Activated naive CD4-positive, alpha-beta T cell treated with anti-CD3 and anti-CD28 coated beads, Interleukin-2, amount 10 ng/mL, durations not matched to agents 7 days and 5 days (primary cell): ENCODE measurements at regions not wholly inside any gene's neighbourhood (a gene's known extent, or its start where the extent isn't known, plus 50 kb on each side); places are given as distances from the start of the nearest gene placed in this dataset.

Experiments used
- CTCF ChIA-PET: fragments of 350-600 bp; sonication (Branson Sonifier 250); formaldehyde crosslinking; loops from one replicate; lab custom pipeline; 2021; ENCODE audit warnings: antibody characterized with exemption; lab: Charles Lee
- DNase-seq: peaks from one replicate; pipeline ENCODE4 v3.0.0-alpha.2; 2020
- H3K27ac Mint-ChIP-seq: one replicate; pipeline ENCODE4 v1.8.0; 2021; ENCODE audit warnings: mild to moderate bottlenecking, moderate library complexity, mixed read lengths
- H3K27me3 Mint-ChIP-seq: one replicate; pipeline ENCODE4 v1.8.0; 2021; ENCODE audit warnings: mild to moderate bottlenecking, mixed read lengths
- H3K36me3 Mint-ChIP-seq: one replicate; pipeline ENCODE4 v1.8.0; 2021; ENCODE audit warnings: mixed read lengths
- H3K4me1 Mint-ChIP-seq: one replicate; pipeline ENCODE4 v1.8.0; 2021; ENCODE audit warnings: mixed read lengths
- H3K4me3 Mint-ChIP-seq: one replicate; pipeline ENCODE4 v1.8.0; 2021; ENCODE audit warnings: mild to moderate bottlenecking, moderate library complexity, mixed read lengths
- H3K9me3 Mint-ChIP-seq: one replicate; pipeline ENCODE4 v1.8.0; 2021; ENCODE audit warnings: mixed read lengths

DNA sequence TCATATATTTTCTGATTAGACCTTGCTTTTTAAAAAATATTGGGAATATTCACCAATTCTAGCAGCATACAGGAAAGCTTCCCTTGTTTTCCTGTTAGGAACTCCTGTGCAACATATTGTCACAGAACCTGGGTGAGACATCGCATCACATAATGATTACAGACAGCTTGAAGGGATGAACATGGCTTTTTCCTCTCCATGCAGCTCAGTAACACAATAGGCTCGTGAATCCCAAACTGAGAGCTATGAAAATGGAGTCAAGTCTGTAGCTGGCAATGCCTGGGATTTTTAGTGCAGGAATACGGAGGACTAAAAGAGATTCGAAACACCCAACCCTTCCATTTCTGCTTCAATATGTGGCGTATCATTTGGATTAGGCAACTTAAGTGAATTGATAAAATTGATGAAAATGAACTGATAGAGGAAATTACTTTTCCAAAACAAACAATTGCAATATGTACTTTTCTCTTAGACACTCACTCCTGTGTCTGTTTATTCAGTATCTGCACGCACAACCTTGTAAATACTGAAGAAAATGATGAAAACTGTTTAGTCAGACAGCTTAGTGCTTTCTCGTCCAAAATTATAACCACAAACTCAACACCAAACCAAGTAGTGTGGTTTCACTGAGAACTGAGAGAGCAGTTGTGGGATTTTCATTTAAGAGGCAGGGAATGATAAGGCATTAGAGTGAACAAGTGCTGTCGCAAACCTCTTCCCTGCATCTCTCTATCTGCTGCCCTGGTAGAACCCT, 250.4 kb downstream of the PTBP2 start:
- no peaks in the 10 kb centered on the region for H3K4me1 Mint-ChIP-seq
- H3K9me3 Mint-ChIP-seq: no peaks in the 10 kb centered on the region
- DNase-seq: no peak
- no peak overlapping the region for H3K4me3 Mint-ChIP-seq
- H3K27me3 Mint-ChIP-seq: peaks cover 4% of the 10 kb centered on the region
- H3K27ac Mint-ChIP-seq: no peak overlapping the region
- CTCF ChIA-PET: no interaction called here
- H3K36me3 Mint-ChIP-seq: no peaks in the 10 kb centered on the region

DNA sequence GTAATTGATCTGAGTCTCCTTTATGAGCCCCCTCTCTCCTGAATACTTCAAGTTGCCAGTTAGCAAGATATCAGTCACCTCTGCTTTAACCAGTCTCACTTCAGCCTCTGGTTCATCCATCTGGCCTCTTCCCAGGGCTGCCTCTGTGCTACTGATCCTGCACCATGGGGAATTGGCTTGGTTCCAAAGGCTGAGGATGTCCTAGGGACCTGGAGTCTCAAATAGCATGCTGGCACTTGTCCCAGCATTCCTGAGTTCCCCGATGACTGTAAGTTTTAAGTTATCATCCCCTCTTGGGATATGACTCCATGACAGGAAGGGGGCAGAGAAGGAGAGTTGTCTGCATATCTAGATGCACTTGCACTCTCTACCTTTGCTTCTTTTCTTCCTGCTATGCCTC, 252.0 kb downstream of the PTBP2 start:
- Mint-ChIP-seq H3K4me1 (no peaks in the 10 kb centered on the region), H3K27me3 (peaks cover under 1% of the 10 kb centered on the region), H3K36me3 (no peaks in the 10 kb centered on the region), H3K4me3 (no peak overlapping the region), H3K27ac (no peak overlapping the region), H3K9me3 (no peaks in the 10 kb centered on the region)
- CTCF ChIA-PET: no interaction called here
- DNase-seq: no peak

DNA sequence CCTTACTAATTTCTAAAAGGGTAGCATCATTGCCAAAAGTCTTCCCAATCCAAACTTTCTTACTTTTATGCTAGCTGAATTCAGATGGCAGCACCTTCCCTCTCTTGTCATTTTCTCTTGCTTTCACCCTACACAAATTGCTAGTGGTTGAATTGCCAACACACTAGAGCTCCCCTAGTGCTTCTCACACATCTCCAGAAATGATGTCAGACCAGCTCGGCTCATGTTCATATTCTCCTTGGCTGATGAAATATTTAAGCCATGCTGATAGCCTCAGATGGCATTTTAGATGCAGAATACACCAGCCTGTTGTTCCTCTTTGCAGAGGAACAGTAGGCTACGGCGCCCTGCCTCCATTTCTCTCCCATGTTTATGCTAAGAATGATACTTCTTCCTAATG, 256.9 kb downstream of the PTBP2 start:
- no peak for DNase-seq
- no peaks in the 10 kb centered on the region for H3K9me3 Mint-ChIP-seq
- H3K27me3 Mint-ChIP-seq: no peaks in the 10 kb centered on the region
- H3K4me3 Mint-ChIP-seq: no peak overlapping the region
- H3K27ac Mint-ChIP-seq: no peak overlapping the region
- CTCF ChIA-PET: no interaction called here
- H3K36me3 Mint-ChIP-seq: no peaks in the 10 kb centered on the region
- H3K4me1 Mint-ChIP-seq: no peaks in the 10 kb centered on the region

DNA sequence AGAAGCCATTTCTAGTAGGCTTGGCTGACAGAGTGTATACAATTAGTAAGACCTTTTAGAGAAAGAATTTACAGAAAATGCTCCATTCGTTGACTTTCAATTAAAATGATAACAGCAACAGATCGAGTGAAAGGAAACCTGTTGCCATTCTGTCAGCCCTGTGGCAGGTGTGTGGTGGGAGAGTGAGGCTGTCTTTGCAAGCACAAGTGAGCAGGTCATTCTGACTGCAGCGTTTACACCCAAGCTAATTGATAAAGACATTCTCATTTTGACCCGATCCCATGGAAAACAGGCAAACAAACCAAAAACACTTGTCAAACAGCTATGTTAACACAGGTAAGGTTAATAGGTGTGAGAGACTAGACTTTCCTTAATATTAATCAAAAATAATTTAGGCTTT, 257.3 kb downstream of the PTBP2 start:
- H3K36me3 Mint-ChIP-seq: no peaks in the 10 kb centered on the region
- H3K27me3 Mint-ChIP-seq: no peaks in the 10 kb centered on the region
- H3K4me1 Mint-ChIP-seq: no peaks in the 10 kb centered on the region
- H3K4me3 Mint-ChIP-seq: no peak overlapping the region
- CTCF ChIA-PET: no interaction called here
- DNase-seq: no peak
- no peak overlapping the region for H3K27ac Mint-ChIP-seq
- H3K9me3 Mint-ChIP-seq: no peaks in the 10 kb centered on the region

DNA sequence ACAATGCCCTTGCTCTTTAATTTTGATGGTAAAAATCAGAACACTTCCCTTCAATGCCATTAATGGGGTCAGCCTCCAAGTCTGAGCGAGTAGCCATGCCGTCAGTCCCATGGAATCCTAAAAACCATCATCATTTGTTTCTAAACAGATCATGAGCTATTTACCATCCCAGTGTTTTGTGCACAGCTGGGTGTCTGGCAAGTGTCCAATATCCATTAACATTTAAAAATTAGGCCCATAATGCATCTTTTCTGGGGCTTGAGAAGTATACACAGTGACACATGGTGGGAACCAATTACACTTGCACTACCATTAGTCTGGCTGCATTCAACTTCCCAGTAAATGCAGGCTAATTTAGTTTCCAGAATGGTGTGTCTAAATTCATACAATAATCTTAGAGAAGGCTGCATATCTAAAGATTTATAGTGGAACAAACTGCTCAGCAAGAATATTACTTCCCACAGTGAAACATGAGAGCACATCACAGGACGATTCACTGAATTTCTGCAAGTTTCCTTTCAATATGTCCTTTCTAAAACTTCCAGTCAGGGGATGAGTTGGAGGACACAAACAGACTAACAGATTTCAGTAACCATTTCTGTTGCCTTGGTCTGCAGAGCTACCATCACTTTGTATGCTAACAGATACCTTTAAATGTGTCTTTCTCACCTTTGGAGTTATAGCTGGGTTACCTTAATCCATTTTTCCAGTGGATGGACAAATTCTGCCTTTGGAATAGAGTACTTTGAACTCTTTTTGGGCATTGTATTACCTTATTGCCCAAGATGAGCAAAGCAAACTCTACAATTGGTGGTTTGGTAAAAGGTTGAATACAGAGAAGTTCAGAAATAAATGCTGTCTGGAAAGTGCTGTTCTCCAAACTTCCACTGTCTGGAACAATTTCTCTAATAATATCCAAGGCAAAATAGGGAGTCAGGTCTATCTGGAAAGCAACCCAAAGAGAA, 258.0 kb downstream of the PTBP2 start:
- Mint-ChIP-seq H3K4me1 (no peaks in the 10 kb centered on the region), H3K27me3 (no peaks in the 10 kb centered on the region), H3K4me3 (no peak overlapping the region), H3K9me3 (no peaks in the 10 kb centered on the region), H3K27ac (no peak overlapping the region), H3K36me3 (no peaks in the 10 kb centered on the region)
- no peak for DNase-seq
- CTCF ChIA-PET: no interaction called here

DNA sequence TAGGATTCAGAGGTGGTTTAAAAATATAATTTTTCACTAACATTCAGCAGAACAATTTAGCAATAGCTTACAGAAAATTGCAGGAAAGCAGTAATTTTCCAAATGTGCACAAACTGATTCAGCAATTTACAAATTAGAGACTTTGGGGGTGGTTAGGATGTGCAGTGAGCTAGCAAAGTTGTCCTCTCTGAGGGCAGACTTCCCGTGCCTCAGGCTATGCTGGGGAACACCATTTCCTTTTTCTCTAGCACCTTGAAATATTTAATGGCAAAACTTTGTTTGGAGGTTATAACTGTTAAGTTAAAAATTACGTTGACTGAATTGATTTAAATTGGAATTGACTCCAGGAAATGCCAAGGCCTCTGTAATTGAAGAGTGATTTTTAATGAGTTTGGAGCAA, 258.9 kb downstream of the PTBP2 start:
- no peak overlapping the region for H3K27ac Mint-ChIP-seq
- H3K36me3 Mint-ChIP-seq: no peaks in the 10 kb centered on the region
- DNase-seq: no peak
- H3K4me3 Mint-ChIP-seq: no peak overlapping the region
- H3K4me1 Mint-ChIP-seq: no peaks in the 10 kb centered on the region
- no peaks in the 10 kb centered on the region for H3K9me3 Mint-ChIP-seq
- CTCF ChIA-PET: no interaction called here
- H3K27me3 Mint-ChIP-seq: no peaks in the 10 kb centered on the region

DNA sequence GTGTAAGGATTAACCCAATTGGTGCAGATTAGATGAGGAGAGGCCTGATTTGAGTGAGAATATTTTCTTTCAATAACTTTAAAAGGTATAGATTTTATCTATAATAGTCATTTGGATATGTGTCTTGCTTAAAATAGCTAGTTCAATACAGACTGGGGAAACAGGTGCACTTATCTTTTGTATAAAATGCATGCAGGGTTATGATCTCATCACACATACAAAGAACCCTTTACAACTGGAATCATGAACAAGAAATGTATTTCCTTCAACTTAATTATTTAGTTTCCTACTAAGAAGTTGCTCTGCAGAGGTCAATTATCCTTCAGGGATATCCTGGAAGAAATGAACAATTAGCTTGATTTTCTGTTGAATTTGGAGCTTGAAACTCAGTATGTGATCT, 259.6 kb downstream of the PTBP2 start:
- H3K4me3 Mint-ChIP-seq: no peak overlapping the region
- no peaks in the 10 kb centered on the region for H3K9me3 Mint-ChIP-seq
- H3K27ac Mint-ChIP-seq: no peak overlapping the region
- no peak for DNase-seq
- H3K36me3 Mint-ChIP-seq: no peaks in the 10 kb centered on the region
- H3K27me3 Mint-ChIP-seq: no peaks in the 10 kb centered on the region
- H3K4me1 Mint-ChIP-seq: no peaks in the 10 kb centered on the region
- CTCF ChIA-PET: no interaction called here

DNA sequence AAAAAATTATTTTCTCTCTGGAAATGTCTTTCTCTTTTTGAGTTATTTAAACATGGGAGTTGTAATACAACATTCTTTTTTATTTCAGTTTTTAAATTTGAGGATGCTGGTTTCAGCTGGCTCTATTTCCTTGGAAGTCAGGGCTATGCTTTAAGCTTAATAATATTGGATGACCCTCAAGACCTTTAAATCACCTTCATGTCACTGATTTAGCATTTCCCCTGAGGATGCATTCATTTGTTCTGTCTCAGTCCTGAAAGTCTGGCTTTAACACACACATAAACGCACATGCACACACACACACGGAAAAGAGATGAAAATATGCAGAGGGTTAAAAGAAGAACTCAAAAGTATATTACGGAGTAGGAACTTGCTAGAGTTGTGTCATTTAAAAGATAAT, 260.5 kb downstream of the PTBP2 start:
- H3K36me3 Mint-ChIP-seq: no peaks in the 10 kb centered on the region
- H3K27me3 Mint-ChIP-seq: no peaks in the 10 kb centered on the region
- no peak overlapping the region for H3K4me3 Mint-ChIP-seq
- no peaks in the 10 kb centered on the region for H3K4me1 Mint-ChIP-seq
- CTCF ChIA-PET: interaction anchor here (0.7 kb wide), 1 partner anchor 155 kb away, joined by 3 read pairs; no protein-coding TSS in a partner anchor
- H3K27ac Mint-ChIP-seq: no peak overlapping the region
- no peaks in the 10 kb centered on the region for H3K9me3 Mint-ChIP-seq
- DNase-seq: no peak

DNA sequence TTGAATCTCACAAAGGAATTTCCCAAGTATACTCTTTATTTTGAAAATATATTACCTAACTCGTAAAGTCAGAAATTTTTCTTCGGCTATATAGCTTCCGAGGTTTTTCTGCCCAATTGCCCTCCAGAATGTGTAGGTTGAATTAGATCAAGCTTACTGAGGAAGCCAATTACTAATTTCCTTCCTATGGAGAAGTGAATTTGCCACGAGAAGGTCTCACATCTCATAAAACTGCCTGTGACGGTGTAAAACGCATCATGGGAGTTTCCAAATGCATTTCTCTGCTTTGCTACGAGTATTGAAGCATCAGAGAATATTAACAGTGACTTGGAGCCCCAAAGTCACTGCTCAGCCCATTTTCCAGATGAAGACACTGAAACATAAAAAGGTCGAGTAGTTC, 262.3 kb downstream of the PTBP2 start:
- no peak overlapping the region for H3K4me3 Mint-ChIP-seq
- no peaks in the 10 kb centered on the region for H3K4me1 Mint-ChIP-seq
- H3K9me3 Mint-ChIP-seq: no peaks in the 10 kb centered on the region
- DNase-seq: no peak
- CTCF ChIA-PET: no interaction called here
- H3K27ac Mint-ChIP-seq: no peak overlapping the region
- no peaks in the 10 kb centered on the region for H3K27me3 Mint-ChIP-seq
- no peaks in the 10 kb centered on the region for H3K36me3 Mint-ChIP-seq

DNA sequence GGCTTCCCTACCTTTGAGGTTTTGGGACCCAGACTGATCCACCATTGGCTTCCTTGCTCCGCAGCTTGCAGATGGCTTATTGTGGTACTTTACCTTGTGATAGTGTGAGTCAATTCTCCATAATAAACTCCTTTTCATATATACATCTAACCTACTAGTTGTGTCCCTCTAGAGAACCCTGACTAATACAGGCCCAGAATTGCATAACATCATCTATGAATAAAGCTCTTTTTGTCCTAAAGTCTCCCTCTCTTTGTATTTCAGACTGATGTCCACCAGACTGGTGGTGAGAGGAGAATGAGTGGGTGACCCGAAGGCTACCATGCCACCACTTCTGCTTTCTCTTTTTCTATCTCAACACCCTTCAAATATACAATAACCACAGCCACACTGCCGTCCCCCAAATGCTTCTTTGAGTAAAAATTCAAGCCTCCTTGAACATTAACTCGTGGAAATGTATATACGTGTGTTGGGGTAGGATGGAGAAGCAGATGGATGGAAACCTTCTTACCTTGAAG, 265.7 kb downstream of the PTBP2 start:
- DNase-seq: no peak
- no peak overlapping the region for H3K4me3 Mint-ChIP-seq
- no peaks in the 10 kb centered on the region for H3K4me1 Mint-ChIP-seq
- no peak overlapping the region for H3K27ac Mint-ChIP-seq
- H3K9me3 Mint-ChIP-seq: no peaks in the 10 kb centered on the region
- H3K36me3 Mint-ChIP-seq: no peaks in the 10 kb centered on the region
- no peaks in the 10 kb centered on the region for H3K27me3 Mint-ChIP-seq
- CTCF ChIA-PET: no interaction called here

DNA sequence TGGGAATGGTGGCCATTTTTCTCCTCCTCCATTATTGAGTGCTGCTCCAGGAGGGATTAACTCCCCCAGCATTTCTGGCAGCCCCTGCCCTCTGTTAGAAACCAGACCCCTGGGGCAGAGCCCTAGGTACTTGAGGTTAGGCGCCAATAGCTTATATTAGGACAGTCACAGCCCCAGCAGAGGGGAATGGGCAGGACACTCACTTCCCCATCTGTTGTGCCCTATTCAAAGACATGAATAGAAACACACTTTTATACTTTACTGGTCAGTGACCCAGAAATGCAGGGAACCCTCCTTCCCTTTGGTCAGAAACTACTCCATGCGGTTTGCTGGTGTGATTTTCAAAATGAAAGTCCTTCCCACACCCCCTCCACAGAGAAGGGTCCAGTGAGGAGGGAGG, 267.7 kb downstream of the PTBP2 start:
- Mint-ChIP-seq H3K36me3 (no peaks in the 10 kb centered on the region), H3K27ac (no peak overlapping the region), H3K4me3 (no peak overlapping the region), H3K4me1 (no peaks in the 10 kb centered on the region), H3K27me3 (no peaks in the 10 kb centered on the region), H3K9me3 (no peaks in the 10 kb centered on the region)
- CTCF ChIA-PET: no interaction called here
- DNase-seq: no peak

DNA sequence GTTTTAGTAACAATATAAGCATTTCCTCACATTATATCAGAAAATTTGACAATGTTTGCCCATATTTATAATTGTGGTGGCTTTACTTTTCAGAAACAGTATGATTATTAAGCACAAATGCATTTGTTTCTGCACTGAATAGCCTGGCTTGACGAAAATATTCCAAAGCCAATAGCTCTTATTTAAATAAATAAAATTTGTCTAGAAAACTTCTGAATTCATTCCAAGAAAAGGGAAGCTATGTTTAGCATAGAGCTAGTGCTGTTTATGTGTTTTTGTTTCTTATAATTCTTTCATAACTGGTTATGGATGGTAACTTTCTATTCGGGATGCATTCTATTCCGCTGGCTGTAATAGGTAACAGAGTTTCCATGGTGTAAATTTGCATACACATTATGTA, 268.6 kb downstream of the PTBP2 start:
- H3K27me3 Mint-ChIP-seq: no peaks in the 10 kb centered on the region
- H3K4me1 Mint-ChIP-seq: no peaks in the 10 kb centered on the region
- CTCF ChIA-PET: no interaction called here

DNA sequence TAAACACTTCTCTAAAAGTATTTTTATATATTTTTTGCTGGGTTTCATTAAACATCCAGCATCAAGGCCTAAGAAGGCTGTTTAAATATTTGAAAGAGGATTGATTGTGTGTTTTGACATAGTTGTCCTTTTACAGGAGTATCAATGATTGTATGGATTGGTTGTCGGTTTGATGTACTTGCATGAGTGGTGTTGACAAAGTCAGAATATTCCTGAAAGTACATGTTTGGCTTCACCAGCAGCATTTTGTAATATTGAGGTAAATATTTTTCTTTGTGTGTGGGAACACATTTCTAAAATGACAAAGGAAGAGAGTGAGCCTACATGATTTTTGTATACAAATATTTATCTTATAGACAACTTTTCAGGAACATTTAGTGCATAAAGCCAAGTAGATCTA, 269.7 kb downstream of the PTBP2 start:
- no peaks in the 10 kb centered on the region for H3K4me1 Mint-ChIP-seq
- no peak for DNase-seq
- H3K27me3 Mint-ChIP-seq: no peaks in the 10 kb centered on the region
- no peaks in the 10 kb centered on the region for H3K9me3 Mint-ChIP-seq
- H3K36me3 Mint-ChIP-seq: no peaks in the 10 kb centered on the region
- CTCF ChIA-PET: no interaction called here
- no peak overlapping the region for H3K4me3 Mint-ChIP-seq
- no peak overlapping the region for H3K27ac Mint-ChIP-seq

More for the DNA sequence above, 268.6 kb downstream of the PTBP2 start:
- no peak overlapping the region for H3K4me3 Mint-ChIP-seq
- no peak overlapping the region for H3K27ac Mint-ChIP-seq
- no peaks in the 10 kb centered on the region for H3K9me3 Mint-ChIP-seq
- no peak for DNase-seq
- no peaks in the 10 kb centered on the region for H3K36me3 Mint-ChIP-seq

DNA sequence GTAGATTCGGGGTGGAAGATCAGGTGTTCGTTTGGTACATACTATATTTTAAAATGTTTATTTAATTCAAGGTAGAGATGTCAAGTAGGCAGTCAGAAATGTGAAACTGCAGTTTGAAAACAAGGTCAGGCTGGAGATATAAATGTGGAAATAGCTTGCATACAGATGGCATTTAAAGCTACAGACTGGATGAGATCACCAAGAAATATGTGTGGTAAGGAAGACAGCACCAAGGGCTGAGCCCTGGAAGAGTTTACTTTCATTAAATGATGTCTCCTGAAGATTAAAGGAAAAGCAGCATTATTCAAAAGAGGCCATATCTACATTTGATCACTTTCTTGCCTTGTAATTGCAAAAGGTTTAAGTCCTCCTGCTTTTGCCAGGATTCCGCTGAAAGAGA, 271.3 kb downstream of the PTBP2 start:
- no peaks in the 10 kb centered on the region for H3K4me1 Mint-ChIP-seq
- DNase-seq: no peak
- CTCF ChIA-PET: no interaction called here
- peaks cover 3% of the 10 kb centered on the region for H3K27me3 Mint-ChIP-seq
- H3K27ac Mint-ChIP-seq: no peak overlapping the region
- no peaks in the 10 kb centered on the region for H3K9me3 Mint-ChIP-seq
- H3K36me3 Mint-ChIP-seq: no peaks in the 10 kb centered on the region
- no peak overlapping the region for H3K4me3 Mint-ChIP-seq

DNA sequence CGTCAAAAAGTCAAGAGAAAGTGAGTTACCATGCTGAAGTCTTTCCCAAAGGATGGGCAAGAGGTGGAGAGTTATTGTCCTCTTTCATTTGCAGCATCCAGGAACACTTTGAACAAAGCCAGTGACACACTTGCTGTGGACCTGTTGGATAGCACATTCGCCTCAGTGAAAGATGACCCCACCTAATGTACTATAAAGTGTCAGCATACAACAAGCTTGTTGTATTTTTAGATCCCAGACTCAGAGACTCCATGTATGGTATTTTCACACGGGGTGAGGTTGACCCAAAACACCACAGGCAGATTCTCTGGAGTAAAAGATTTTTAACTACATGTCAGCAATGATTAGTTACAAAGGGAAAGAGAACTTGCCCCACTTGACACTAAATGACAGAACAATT, 273.8 kb downstream of the PTBP2 start:
- Mint-ChIP-seq H3K4me1 (no peaks in the 10 kb centered on the region), H3K27me3 (peaks cover 3% of the 10 kb centered on the region), H3K4me3 (no peak overlapping the region), H3K27ac (no peak overlapping the region), H3K36me3 (no peaks in the 10 kb centered on the region), H3K9me3 (no peaks in the 10 kb centered on the region)
- DNase-seq: no peak
- CTCF ChIA-PET: no interaction called here
